Mucosa of stomach (tissue), 1 donor: ENCODE measurements at regions not wholly inside any gene's neighbourhood (a gene's known extent, or its start where the extent isn't known, plus 50 kb on each side); places are given as distances from the start of the nearest gene placed in this dataset.
"Not testable (repeated sequence)": the region's sequence is repeated elsewhere in the genome, so short reads cannot be mapped to it uniquely, and the experiment has no call there.

Experiments used
- H3K27me3 ChIP-seq: one replicate; pipeline ENCODE4 v1.7.0; 2013; ENCODE audit warnings: mild to moderate bottlenecking, low read length; ENCODE audit not compliant: control insufficient read depth, insufficient read depth
- H3K36me3 ChIP-seq: one replicate; pipeline ENCODE4 v1.7.0; 2013; ENCODE audit warnings: low read length; ENCODE audit not compliant: control insufficient read depth, insufficient read depth
- H3K4me1 ChIP-seq: one replicate; pipeline ENCODE4 v1.7.0; 2013; ENCODE audit warnings: mild to moderate bottlenecking, low read length; ENCODE audit not compliant: control insufficient read depth, insufficient read depth
- H3K4me3 ChIP-seq: one replicate; pipeline ENCODE4 v1.7.0; 2013; ENCODE audit warnings: low read length
- H3K9ac ChIP-seq: one replicate; pipeline ENCODE4 v1.7.0; 2013; ENCODE audit warnings: mild to moderate bottlenecking, low read length, moderate library complexity
- H3K9me3 ChIP-seq: one replicate; pipeline ENCODE4 v1.7.0; 2013; ENCODE audit warnings: mild to moderate bottlenecking, low read length, moderate library complexity; ENCODE audit not compliant: control insufficient read depth
- donor health status: Pancreatic carcinoma.

GRCh38 chr5:117638581-117638980 is 1064.0 kb upstream of the SEMA6A start:
- Histone ChIP-seq H3K4me3 (no peak overlapping the region), H3K9ac (no peak overlapping the region), H3K4me1 (no peaks in the 10 kb centered on the region), H3K9me3 (no peaks in the 10 kb centered on the region), H3K27me3 (no peaks in the 10 kb centered on the region), H3K36me3 (no peaks in the 10 kb centered on the region)

- no peaks in the 10 kb centered on the region for H3K9me3 ChIP-seq
- no peaks in the 10 kb centered on the region for H3K27me3 ChIP-seq
- H3K36me3 ChIP-seq, result no peaks in the 10 kb centered on the region
- no peak overlapping the region for H3K4me3 ChIP-seq
- no peak overlapping the region for H3K9ac ChIP-seq
- H3K4me1 ChIP-seq, result no peaks in the 10 kb centered on the region
These were observed 1058.5 kb upstream of the SEMA6A start for GRCh38 chr5:117633093-117633492.

GRCh38 chr5:117624201-117624600 is 1049.6 kb upstream of the SEMA6A start:
- no peak overlapping the region for H3K9ac ChIP-seq
- no peaks in the 10 kb centered on the region for H3K9me3 ChIP-seq
- no peaks in the 10 kb centered on the region for H3K36me3 ChIP-seq
- H3K4me3 ChIP-seq, result no peak overlapping the region
- H3K4me1 ChIP-seq, result no peaks in the 10 kb centered on the region
- no peaks in the 10 kb centered on the region for H3K27me3 ChIP-seq

GRCh38 chr5:117623042-117623805 is 1048.6 kb upstream of the SEMA6A start:
- Histone ChIP-seq H3K9ac (no peak overlapping the region), H3K9me3 (no peaks in the 10 kb centered on the region), H3K4me3 (no peak overlapping the region)

GRCh38 chr5:117621921-117622320 is 1047.3 kb upstream of the SEMA6A start:
- Histone ChIP-seq H3K27me3 (no peaks in the 10 kb centered on the region), H3K4me1 (no peaks in the 10 kb centered on the region), H3K36me3 (no peaks in the 10 kb centered on the region), H3K4me3 (no peak overlapping the region), H3K9me3 (no peaks in the 10 kb centered on the region), H3K9ac (no peak overlapping the region)

More at GRCh38 chr5:117623042-117623805, 1048.6 kb upstream of the SEMA6A start:
- Histone ChIP-seq H3K4me1 (no peaks in the 10 kb centered on the region), H3K36me3 (no peaks in the 10 kb centered on the region), H3K27me3 (no peaks in the 10 kb centered on the region)

GRCh38 chr5:117615226-117615625 is 1040.6 kb upstream of the SEMA6A start:
- Histone ChIP-seq H3K4me1 (no peaks in the 10 kb centered on the region), H3K9me3 (no peaks in the 10 kb centered on the region), H3K27me3 (no peaks in the 10 kb centered on the region), H3K9ac (no peak overlapping the region), H3K4me3 (no peak overlapping the region), H3K36me3 (no peaks in the 10 kb centered on the region)

- H3K36me3 ChIP-seq, result no peaks in the 10 kb centered on the region
- H3K9me3 ChIP-seq, result no peaks in the 10 kb centered on the region
- H3K4me1 ChIP-seq, result no peaks in the 10 kb centered on the region
- H3K27me3 ChIP-seq, result no peaks in the 10 kb centered on the region
- H3K9ac ChIP-seq, result no peak overlapping the region
- H3K4me3 ChIP-seq, result no peak overlapping the region
These were observed 1039.8 kb upstream of the SEMA6A start for GRCh38 chr5:117614408-117614807.

- no peak overlapping the region for H3K9ac ChIP-seq
- H3K36me3 ChIP-seq, result no peaks in the 10 kb centered on the region
- H3K27me3 ChIP-seq, result no peaks in the 10 kb centered on the region
- no peaks in the 10 kb centered on the region for H3K9me3 ChIP-seq
- H3K4me1 ChIP-seq, result no peaks in the 10 kb centered on the region
- H3K4me3 ChIP-seq, result no peak overlapping the region
These were observed 1030.2 kb upstream of the SEMA6A start for GRCh38 chr5:117604845-117605244.

GRCh38 chr5:117599811-117600210 is 1025.2 kb upstream of the SEMA6A start:
- not testable (repeated sequence) for H3K9ac ChIP-seq, H3K4me1 ChIP-seq, H3K36me3 ChIP-seq, H3K4me3 ChIP-seq, H3K27me3 ChIP-seq, H3K9me3 ChIP-seq

GRCh38 chr5:117594166-117594565 is 1019.5 kb upstream of the SEMA6A start:
- Histone ChIP-seq H3K36me3 (no peaks in the 10 kb centered on the region), H3K9me3 (no peaks in the 10 kb centered on the region), H3K4me1 (no peaks in the 10 kb centered on the region), H3K27me3 (no peaks in the 10 kb centered on the region), H3K4me3 (no peak overlapping the region), H3K9ac (no peak overlapping the region)

GRCh38 chr5:117590944-117591343 is 1016.3 kb upstream of the SEMA6A start:
- Histone ChIP-seq H3K36me3 (no peaks in the 10 kb centered on the region), H3K27me3 (no peaks in the 10 kb centered on the region), H3K4me1 (no peaks in the 10 kb centered on the region), H3K9ac (no peak overlapping the region), H3K4me3 (no peak overlapping the region), H3K9me3 (no peaks in the 10 kb centered on the region)

- Histone ChIP-seq H3K27me3 (no peaks in the 10 kb centered on the region), H3K36me3 (no peaks in the 10 kb centered on the region), H3K4me1 (no peaks in the 10 kb centered on the region), H3K9me3 (no peaks in the 10 kb centered on the region), H3K4me3 (no peak overlapping the region), H3K9ac (no peak overlapping the region)
These were observed 1014.0 kb upstream of the SEMA6A start for GRCh38 chr5:117588611-117589010.

- no peaks in the 10 kb centered on the region for H3K36me3 ChIP-seq
- no peaks in the 10 kb centered on the region for H3K9me3 ChIP-seq
These were observed 1012.5 kb upstream of the SEMA6A start for GRCh38 chr5:117587111-117587510.

More at GRCh38 chr5:117587111-117587510, 1012.5 kb upstream of the SEMA6A start:
- Histone ChIP-seq H3K4me3 (no peak overlapping the region), H3K4me1 (no peaks in the 10 kb centered on the region), H3K9ac (no peak overlapping the region), H3K27me3 (no peaks in the 10 kb centered on the region)
